ENCODE measurements at regions not wholly inside any gene's neighbourhood (a gene's known extent, or its start where the extent isn't known, plus 50 kb on each side); places are given as distances from the start of the nearest gene placed in this dataset.

DNA sequence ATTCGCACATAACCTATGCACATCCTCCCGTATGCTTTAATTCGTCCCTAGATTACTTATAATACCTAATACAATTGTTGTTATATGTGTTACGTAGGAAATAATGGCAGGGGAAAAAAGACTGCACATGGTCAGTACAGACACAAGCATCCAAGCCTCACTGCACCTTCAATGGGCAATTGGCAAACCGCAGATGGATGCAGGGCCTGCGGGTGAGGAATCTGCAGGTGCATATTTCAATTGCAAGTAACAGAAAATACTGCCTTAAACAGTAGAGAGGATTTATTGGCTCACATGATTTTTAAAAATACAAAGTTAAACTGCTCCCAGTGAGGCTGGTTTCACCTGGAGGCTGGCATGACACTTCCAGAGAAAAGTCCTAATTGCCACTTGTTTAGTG lies 142.1 kb upstream of the MLN start:
- no peak for TF ChIP-seq CTCF (IDR thresholded peaks at IDR 0.05)
- no peak for TF ChIP-seq SP1 (CRISPR knock-in tag; conservative IDR thresholded peaks at IDR 0.05)
- TF ChIP-seq, protein P1, sequence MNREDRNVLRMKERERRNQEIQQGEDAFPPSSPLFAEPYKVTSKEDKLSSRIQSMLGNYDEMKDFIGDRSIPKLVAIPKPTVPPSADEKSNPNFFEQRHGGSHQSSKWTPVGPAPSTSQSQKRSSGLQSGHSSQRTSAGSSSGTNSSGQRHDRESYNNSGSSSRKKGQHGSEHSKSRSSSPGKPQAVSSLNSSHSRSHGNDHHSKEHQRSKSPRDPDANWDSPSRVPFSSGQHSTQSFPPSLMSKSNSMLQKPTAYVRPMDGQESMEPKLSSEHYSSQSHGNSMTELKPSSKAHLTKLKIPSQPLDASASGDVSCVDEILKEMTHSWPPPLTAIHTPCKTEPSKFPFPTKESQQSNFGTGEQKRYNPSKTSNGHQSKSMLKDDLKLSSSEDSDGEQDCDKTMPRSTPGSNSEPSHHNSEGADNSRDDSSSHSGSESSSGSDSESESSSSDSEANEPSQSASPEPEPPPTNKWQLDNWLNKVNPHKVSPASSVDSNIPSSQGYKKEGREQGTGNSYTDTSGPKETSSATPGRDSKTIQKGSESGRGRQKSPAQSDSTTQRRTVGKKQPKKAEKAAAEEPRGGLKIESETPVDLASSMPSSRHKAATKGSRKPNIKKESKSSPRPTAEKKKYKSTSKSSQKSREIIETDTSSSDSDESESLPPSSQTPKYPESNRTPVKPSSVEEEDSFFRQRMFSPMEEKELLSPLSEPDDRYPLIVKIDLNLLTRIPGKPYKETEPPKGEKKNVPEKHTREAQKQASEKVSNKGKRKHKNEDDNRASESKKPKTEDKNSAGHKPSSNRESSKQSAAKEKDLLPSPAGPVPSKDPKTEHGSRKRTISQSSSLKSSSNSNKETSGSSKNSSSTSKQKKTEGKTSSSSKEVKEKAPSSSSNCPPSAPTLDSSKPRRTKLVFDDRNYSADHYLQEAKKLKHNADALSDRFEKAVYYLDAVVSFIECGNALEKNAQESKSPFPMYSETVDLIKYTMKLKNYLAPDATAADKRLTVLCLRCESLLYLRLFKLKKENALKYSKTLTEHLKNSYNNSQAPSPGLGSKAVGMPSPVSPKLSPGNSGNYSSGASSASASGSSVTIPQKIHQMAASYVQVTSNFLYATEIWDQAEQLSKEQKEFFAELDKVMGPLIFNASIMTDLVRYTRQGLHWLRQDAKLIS (CRISPR knock-in tag; IDR thresholded peaks at IDR 0.05; ENCODE audit: borderline replicate concordance): no peak
- no peak for TF ChIP-seq CREM (CRISPR knock-in tag; IDR thresholded peaks at IDR 0.05)
- TF ChIP-seq, protein P2, sequence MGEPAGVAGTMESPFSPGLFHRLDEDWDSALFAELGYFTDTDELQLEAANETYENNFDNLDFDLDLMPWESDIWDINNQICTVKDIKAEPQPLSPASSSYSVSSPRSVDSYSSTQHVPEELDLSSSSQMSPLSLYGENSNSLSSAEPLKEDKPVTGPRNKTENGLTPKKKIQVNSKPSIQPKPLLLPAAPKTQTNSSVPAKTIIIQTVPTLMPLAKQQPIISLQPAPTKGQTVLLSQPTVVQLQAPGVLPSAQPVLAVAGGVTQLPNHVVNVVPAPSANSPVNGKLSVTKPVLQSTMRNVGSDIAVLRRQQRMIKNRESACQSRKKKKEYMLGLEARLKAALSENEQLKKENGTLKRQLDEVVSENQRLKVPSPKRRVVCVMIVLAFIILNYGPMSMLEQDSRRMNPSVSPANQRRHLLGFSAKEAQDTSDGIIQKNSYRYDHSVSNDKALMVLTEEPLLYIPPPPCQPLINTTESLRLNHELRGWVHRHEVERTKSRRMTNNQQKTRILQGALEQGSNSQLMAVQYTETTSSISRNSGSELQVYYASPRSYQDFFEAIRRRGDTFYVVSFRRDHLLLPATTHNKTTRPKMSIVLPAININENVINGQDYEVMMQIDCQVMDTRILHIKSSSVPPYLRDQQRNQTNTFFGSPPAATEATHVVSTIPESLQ (CRISPR knock-in tag; IDR thresholded peaks at IDR 0.05): no peak
- no peak for TF ChIP-seq NFYB (CRISPR knock-in tag; conservative IDR thresholded peaks at IDR 0.05; ENCODE audit: low read depth)
- TF ChIP-seq KAT7 (CRISPR knock-in tag; IDR thresholded peaks at IDR 0.05; ENCODE audit: borderline replicate concordance): no peak
- TF ChIP-seq IRF2 (CRISPR knock-in tag; IDR thresholded peaks at IDR 0.05; ENCODE audit: borderline replicate concordance, low read depth): no peak
- no peak for TF ChIP-seq USF1 (CRISPR knock-in tag; IDR thresholded peaks at IDR 0.05)
- no peak for TF ChIP-seq SOX15 (CRISPR knock-in tag; IDR thresholded peaks at IDR 0.05)
- no peak for TF ChIP-seq SMAD3 (CRISPR knock-in tag; IDR thresholded peaks at IDR 0.05; ENCODE audit: borderline replicate concordance)
- TF ChIP-seq GTF2I (CRISPR knock-in tag; conservative IDR thresholded peaks at IDR 0.05): no peak
- no peak for TF ChIP-seq ATF3 (CRISPR knock-in tag; conservative IDR thresholded peaks at IDR 0.05)
- no peak for TF ChIP-seq ZBTB43 (CRISPR knock-in tag; IDR thresholded peaks at IDR 0.05)
